Lung microvascular endothelial cell (primary cell): ENCODE measurements at regions not wholly inside any gene's neighbourhood (a gene's known extent, or its start where the extent isn't known, plus 50 kb on each side); places are given as distances from the start of the nearest gene placed in this dataset.
A peak's percentile ranks its signal among the peaks of the same experiment; 100 is the strongest.
"Not testable (repeated sequence)": the region's sequence is repeated elsewhere in the genome, so short reads cannot be mapped to it uniquely, and the experiment has no call there.

ENCODE experiments used
- DNase-seq, 2 donors: peaks; one replicate each; pipeline versions ENCODE4 v3.0.0 to v3.0.0-alpha.2; 2010; ENCODE audit warnings: low read depth in 2 of 2

DNA sequence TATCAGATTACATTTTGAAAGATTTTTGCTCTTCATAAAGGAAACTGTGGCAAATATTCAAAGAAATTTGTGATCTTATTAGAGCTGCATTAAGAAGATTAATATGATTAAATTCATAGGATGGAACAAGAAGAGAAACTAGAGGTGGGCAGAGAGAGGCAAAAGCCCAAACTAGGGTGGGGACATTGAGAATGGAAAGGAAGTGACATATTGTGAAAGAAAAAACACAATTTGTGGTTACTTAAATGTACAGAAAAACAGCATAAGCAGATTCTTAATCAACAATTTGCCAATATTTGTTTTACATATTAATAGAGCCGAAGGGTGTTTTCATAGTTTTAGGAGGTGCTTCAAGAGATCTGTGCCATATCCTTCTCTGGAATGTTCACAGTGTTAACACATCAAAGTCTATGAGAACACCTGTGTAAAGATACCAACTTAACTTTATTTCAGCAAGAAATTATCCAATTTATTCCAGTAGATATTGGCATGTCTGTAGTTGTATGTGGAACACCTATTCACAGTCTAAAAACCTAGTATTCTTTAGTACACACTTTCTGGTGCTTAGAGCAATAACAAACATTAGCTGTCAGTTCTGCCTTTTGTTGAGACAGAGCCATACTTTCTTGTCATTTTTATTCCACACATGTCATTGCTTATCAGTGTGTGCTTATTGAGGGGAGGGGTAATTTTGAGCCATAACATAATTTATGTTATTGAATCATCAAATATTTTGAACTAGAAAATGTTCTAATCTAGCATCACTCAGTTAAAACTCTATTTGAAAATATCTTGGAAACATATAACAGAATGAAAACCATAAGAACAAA, 401.5 kb downstream of the PTPRC start:
- no peak for DNase-seq

DNA sequence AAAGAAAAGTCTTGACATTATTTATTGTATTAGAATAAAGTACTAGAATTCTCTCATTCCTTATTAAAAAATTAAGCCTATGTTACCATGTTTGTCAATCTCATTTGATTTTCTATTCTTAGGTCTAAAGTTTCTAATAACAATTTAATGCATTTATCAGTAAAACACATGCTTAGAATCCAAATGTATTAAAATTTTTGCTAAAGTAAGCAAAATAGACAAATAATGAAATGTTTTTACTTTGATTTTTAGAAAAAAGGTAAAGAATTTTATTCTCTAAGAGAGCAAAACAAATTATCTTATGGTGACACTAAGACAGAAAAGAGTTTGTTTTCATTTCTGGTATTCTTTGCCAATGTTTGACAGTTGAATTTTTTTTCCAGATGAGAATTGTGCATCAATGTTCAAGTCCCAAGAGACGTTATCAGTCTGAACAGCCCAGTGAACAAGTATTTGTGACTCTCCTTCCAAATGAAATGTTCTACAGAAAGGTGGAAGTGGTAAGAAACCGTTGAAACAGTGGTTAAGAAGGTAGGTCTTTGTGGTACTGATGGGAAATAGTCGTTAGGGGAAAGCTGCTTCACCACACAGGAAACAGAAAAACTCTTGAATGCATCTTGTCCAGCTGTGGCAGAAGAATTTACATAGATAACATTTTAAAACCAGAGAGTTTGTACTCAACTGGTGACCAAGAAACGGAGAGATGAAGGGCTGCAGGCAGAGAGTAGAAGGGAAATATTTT, 402.5 kb downstream of the PTPRC start:
- no peak for DNase-seq

DNA sequence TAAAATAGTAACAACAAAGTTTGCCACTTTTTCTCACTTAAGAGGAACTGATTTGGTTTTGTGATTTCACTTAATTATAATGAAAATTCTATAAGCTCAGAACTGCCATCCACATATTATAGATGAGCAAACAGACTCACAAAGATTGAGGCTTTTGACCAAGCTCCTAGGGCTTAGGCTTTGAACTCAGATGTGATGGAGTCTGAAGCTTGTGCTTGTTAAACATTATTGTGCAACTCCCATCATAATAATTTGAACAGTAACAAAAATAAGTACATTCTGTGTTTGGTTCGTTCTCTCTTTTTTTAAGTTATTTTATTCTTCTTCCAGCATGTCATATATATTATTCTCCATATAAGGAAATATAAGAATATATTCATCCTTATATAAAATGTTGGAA, 403.4 kb downstream of the PTPRC start:
- no peak for DNase-seq

DNA sequence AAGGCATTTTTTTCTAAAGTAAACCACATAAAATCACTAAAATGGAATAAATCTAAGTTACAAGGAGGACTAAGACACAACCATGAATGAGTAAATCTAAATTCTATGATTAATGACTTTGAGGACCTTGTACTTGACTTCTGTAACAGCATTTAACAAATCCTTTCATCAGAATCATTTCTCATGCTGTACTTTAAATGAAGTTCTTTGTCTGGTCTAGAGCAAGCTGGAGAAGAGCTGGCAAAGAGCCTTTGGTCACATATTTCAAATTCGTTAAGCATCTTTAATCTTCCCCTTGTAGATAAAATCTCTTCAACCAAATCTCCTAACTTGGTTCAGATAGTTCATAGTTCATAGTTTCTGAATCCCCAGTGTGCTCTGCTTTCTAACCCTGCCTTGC, 405.4 kb downstream of the PTPRC start:
- no peak for DNase-seq

DNA sequence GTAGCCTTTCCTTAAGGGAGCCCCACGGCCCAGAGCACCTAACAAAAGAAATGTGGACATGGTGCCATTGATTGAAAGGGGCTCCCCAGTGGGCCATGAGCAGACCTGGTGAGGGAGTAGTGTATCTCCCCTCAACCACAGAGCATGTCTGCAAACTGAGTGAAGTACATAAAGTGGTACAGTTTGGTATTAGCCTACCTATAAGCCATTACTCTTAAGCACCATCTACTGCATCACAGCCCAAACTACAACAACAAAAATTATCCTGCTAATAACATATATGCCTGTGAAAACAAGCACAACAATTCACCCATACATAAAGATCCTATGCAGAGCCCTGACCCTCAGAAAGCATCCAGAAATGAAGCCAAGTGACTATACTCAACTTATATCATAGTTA, 407.8 kb downstream of the PTPRC start:
- peak; percentile 6 to 16 for DNase-seq

DNA sequence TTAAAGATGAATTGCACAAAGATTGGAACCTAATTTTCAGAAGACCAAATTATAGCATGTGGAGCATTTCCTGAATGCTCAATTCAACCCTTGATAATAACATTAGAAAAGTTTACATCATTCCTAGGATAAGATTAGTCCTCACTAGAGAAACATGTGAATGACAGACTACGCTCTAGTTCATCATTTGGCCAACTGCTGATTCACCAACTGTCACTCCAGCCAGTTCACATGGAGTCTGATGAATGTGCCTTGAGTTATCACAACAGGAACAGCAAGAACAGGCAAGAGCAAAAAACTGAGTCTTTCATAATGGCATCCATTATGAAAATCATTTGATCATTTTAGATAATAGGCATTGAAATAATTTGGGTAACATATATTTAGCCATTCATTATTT, 415.9 kb downstream of the PTPRC start:
- no peak for DNase-seq

DNA sequence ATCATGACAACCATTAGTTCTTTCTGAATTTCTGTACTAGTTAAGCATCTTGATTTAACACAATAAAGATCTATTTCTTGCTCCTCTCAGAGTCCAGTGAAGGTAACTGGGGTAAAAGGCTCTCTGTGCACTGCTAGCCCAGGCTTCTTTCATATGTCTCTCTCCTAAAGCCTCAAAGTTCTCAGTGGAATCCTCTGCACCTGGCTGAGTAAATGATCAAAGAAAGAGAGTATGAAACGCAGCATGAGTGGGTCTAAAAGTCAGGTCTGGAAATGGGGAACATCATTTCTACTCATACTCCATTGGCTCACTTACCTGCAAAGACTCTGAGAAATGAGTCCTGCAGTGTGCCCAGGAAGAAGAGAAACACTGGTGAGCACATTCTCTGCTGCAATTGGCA, 418.5 kb downstream of the PTPRC start:
- DNase-seq: no peak

DNA sequence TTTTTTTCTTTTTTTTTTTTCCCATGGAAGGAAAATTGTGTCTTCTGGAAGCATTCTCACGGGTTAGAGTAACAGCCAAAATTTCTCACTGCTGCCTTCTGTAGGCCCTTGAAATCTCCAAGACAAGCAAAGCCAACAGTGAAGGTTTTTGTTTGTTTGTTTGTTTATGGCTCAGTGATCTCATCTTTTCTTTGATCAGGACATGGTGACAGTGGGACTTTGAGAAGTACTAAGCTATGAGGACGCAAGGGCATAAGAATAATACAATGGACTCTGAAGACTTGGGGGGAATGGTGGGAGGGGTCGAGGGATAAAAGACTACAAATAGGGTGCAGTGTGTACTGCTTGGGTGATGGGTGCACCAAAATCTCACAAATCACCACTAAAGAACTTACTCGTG, 419.4 kb downstream of the PTPRC start:
- DNase-seq: no peak

DNA sequence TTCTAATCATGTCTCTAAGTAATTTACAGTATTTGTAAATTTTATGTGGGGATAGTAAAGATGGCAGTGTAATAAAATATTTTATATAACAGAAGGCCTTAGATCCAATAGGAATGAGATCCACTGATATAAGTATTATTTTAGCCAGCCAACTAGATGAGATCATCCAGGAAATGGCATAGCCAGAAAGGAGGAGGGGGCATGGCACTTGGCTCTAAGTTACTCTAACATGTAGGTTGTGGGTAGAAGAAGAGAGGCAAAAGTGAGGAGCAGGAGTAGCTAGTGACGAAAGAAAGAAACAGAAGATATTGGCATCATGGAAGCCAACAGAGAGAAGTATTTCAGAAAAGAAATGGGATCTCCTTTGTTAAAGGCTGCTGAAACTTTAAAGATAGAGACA, 426.1 kb downstream of the PTPRC start:
- DNase-seq: peak in 1 of 2 donors; percentile 14

DNA sequence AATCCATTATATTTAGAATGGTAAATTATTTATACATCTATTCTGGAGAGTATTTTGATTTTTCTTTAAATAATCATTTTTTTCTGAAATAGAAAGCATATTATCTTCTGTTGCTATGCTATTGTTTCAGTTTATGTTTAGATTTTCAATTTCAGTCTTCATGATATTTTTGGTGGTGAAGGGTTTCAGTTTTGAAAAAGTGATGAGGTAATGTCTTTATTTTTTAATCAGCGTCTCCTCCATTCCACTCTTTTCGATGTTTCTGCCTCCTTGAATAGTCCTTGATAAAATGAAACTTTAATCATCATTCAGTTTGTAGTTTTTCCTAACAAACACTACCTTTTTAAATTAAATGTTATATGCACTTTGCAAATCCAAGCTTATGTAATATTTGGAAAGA, 428.6 kb downstream of the PTPRC start:
- DNase-seq: no peak

DNA sequence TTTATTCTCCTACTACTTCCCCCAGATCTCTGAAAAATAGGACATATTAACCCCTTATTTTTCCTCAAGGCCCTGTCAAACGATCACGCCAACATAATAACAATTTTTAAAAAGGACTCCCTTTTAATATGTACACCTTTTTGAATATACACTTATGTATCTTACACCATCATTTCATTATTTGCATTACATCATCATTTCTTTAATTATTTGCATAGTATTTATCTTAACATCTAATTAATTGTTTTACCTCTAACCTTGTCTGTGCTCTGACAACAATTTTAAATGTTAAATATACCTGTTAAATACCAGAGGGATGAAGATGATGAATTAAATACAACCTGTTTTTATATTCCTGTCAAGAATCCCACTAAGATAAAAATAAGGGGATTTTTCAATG, 432.2 kb downstream of the PTPRC start:
- DNase-seq: no peak

DNA sequence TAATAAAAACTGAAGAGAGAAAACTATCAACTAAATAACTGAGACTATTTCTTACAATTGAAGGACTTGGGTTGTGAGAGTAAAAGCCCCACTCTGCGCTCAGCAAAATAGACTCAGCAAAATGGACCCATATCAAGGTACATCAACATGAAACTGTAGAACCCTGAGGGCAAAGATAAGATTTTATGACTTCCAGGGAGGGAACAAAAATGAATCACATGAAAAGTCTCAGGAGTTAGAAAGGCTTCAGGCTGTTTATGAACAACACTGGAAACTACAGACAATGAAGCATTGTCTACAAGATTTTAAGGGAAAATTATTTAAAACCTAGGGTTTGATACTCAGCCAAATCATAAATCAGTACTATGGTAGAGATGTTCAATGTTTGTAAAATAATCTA, 434.3 kb downstream of the PTPRC start:
- no peak for DNase-seq

DNA sequence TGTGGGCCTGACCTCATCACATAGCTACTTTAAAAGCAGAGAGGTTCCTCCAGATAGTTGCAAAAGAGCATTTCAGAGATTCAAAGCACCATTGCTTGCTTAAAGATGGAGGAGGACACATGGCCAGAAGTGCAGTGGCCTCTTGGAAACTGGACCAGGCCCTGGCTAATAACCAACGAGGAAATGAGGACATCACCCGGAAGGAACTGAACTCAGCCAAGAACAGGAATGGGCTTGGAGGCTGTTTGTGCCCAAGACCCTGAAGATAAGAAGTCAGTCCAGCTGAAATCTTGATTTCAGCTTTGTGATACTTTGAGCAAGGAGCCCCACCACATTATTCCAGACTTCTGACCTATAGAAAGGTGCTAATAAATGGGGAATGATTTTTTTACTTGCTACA, 437.0 kb downstream of the PTPRC start:
- DNase-seq: peak in 1 of 2 donors; percentile 55

DNA sequence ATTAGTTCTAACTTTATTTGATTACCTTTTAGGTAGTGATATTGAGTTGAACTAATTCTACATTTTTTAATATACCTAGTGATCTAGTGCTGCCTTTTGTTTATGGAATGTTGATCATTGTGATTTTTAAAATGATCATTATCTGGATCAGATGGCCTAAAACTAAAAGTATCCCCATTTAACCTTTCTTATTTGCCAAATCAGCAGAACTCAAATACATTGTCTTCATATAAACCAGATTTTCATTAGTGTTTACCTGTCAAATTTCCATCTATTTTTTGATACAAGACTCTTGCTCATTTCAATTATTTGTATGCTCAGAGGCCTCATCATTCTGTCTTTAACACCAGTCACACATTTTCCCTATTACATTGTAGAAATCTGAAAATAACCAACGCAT, 441.2 kb downstream of the PTPRC start:
- no peak for DNase-seq

DNA sequence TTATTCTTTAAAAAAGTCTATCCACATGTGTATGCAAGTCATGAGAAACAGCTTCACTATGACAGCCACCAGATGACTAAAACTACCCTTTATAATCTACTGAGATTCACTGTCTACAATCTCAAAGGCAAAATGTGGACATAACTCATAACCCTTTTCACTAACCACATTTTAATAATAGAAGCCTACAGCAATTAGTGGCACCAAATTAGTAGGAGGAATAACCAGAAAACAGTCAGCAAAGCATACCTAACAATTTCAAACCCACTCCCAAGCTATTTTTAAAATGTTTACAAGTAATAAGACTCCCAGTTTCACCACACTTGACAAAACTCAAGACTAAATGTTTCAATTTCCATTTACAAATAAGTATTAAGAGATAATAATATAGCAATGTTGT, 442.9 kb downstream of the PTPRC start:
- no peak for DNase-seq

DNA sequence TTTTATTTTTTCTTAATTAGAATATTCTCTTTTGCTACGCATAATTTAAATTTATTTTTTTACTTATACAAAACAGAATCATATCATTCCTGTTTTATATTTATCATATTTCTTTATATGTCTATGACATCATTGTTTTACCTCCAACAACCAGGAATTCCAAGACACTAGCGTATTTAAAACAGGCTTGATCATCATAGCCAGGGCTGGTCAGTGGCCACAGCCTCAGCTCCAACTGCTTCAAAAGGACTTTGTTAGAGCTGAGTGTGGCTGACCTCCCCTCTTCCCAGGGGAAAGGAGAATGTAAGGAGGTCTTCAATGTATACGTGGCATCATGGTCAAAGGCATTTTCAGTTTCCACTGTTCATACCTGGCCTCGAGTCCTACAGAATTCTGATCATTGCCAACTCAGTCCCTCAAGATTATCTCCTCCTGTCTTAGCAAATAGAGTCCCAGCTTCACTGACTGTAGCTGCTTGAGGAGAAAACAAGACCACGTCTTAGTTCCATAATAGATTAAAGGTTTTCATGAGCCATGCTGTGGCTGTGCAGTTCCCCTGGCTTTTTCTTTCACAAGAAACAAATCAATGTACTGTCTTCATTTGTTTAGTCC, 444.0 kb downstream of the PTPRC start:
- DNase-seq: no peak

DNA sequence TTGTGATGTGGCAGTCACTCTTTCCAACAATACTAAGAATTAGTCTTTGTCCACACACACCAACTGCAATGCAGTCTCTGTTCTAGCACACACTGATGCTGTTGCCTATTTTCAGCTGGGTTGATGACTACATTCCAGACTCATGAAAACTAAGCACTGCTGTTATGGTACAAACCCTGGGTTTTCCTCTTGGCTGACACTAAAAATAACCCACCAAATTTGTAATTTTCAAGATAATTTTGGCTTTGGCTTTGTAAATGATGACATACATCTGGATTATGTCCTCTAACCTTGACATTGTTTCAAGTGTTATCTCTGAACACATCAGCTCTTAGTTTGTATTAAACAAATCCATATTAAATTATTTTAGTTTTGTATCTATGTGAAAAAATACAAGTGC, 444.8 kb downstream of the PTPRC start:
- DNase-seq: no peak

DNA sequence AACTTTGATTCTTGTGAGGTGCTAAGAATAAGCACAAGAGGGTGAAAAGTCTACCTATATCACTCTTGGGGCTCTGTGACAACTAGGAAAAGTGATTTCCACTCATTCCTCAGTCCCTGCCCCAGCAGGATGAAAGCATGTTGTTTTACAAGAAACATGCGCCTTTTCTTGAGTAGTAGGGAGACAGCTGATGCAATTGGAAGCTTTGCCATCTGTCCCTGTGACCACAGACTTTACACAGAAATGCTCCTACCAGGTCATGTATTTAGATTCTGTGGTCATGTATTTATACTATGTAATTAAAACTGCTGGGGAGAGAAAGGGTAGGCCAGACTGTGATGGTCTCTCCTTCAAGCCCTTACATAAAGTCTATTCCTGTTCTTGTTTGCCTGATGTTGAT, 445.5 kb downstream of the PTPRC start:
- no peak for DNase-seq

DNA sequence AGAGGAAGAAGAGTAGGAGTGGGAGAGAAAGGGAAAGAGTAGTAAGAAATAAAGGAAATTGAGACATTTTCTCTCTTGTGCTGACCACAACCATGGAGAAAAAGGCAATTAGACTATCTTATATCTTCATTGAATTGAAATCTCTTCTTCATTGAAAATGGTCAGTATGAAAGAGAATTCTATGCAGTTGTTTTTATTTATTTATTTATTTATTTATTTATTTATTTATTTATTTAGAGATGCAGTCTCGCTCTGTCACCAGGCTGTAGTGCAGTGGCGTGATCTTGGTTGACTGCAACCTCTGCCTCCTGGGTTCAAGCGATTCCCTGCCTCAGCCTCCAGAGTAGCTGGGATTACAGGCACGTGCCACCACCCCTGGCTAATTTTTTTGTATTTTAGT, 447.1 kb downstream of the PTPRC start:
- DNase-seq: no peak

DNA sequence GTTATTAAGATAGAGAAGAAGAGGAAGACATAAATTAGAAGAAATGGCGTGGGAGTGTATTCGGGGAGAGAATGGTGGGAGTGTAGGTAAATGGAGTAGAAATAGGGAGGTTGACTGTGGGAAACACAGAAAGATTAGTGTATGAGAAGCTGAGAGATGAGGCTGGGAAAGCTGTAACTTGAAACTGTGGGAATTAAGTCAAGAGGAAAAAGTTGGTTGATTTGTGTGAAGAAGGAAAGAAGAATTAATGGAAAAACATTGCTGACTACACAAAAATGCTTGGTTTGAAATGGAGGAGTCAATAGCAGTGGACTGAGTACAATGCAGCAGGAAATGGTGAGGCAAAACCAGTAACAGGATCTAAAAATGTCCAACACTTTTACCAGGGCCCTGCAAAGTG, 448.3 kb downstream of the PTPRC start:
- DNase-seq: no peak

DNA sequence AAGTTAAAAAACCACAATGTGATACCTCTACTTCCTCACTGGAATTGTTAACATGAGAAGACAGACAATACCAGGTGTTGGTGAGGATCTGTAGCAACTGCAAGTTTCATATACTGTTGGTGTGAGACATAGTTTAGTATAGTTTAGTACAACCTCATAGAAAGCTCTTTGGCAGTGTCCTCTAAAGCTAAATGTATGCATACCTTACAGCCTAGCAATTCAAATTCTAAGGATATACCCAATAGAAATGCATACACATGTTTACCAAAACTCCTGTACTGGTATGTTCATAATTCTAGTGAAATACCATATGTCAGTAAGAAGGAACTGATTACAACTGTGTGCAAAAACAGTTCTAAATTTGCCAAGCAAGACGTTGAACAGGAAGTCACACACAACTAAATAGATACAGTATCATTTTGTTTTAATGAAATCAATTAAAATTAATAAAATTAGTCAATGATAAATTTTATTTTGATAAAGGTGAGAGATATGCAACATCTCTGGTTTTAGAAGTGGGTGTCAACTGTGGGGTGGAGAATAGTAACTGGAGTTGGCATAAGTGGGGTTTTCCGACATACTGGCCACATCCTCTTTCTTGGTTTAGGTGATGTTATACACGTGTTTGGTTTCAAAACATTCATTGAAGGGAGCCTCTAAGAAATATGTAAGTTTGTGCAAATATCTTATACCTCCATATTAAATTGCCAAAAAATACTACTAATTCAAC, 450.7 kb downstream of the PTPRC start:
- DNase-seq: no peak

DNA sequence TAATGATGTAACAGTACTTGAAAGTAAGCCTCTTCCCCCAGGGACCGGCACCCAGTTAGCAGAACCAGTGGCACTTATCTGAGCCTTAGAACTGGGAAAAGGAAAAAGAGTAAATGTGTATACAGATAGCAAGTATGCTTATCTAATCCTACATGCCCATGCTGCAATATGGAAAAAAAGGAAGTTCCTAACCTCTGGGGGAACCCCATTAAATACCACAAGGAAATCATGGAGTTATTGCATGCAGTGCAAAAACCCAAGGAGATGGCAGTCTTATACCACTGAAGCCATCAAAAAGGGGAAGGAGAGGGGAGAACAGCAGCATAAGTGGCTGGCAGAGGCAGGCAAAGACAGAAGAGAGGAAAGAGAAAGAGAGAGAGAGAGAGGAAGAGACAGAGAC, 456.8 kb downstream of the PTPRC start:
- not testable (repeated sequence) for DNase-seq
